DND-41 (cell line): ENCODE measurements at regions not wholly inside any gene's neighbourhood (a gene's known extent, or its start where the extent isn't known, plus 50 kb on each side); places are given as distances from the start of the nearest gene placed in this dataset.

Source experiments
- ATAC-seq: fragments of 200-7000 bp; cut with Tn5 transposase; 3 replicates; pipeline ENCODE4 v1.9.1; 2021; ENCODE audit warnings: low read depth; ENCODE audit not compliant: insufficient read depth
- DNase-seq: peaks from one replicate; pipeline ENCODE4 v3.0.0-alpha.2; 2020
- H2AFZ ChIP-seq: 2 replicates; pipeline ENCODE4 v1.6.0; 2012; ENCODE audit warnings: low read depth, low read length
- H3K27ac ChIP-seq: 2 replicates; pipeline ENCODE4 v1.5.1; 2012; ENCODE audit warnings: low read length, inconsistent platforms
- H3K27me3 ChIP-seq: fragments of 200-600 bp; sonication (generic); 2 replicates; pipeline ENCODE4 v1.6.0; 2012; ENCODE audit warnings: low read length, mild to moderate bottlenecking, inconsistent platforms; ENCODE audit not compliant: insufficient read depth, poor library complexity
- H3K36me3 ChIP-seq: 2 replicates; pipeline ENCODE4 v1.5.1; 2012; ENCODE audit warnings: low read length, inconsistent platforms; ENCODE audit not compliant: insufficient read depth
- H3K4me1 ChIP-seq: 2 replicates; pipeline ENCODE4 v1.5.1; 2012; ENCODE audit warnings: mild to moderate bottlenecking, low read length; ENCODE audit not compliant: insufficient read depth
- H3K4me2 ChIP-seq: 2 replicates; pipeline ENCODE4 v1.6.0; 2012; ENCODE audit warnings: mild to moderate bottlenecking, moderate library complexity, low read length, inconsistent platforms; ENCODE audit not compliant: insufficient read depth
- H3K4me3 ChIP-seq, 2 experiments: fragments of 200-600 bp in 1 of 2; shearing (Covaris generic) in 1 of 2; 2 replicates each; pipeline ENCODE4 v1.5.1; 2012 to 2016; ENCODE audit warnings: inconsistent platforms in 2 of 2, low read length in 2 of 2, mild to moderate bottlenecking in 2 of 2, low read depth in 1 of 2, moderate library complexity in 1 of 2
- H3K79me2 ChIP-seq: 2 replicates; pipeline ENCODE4 v1.6.0; 2012; ENCODE audit warnings: low read length, inconsistent platforms; ENCODE audit not compliant: insufficient read depth
- H3K9ac ChIP-seq: 2 replicates; pipeline ENCODE4 v1.6.0; 2012; ENCODE audit warnings: low read depth, mild to moderate bottlenecking, inconsistent platforms, low read length, moderate library complexity
- H3K9me3 ChIP-seq: 2 replicates; pipeline ENCODE4 v1.5.1; 2012; ENCODE audit warnings: low read length, moderate library complexity, mild to moderate bottlenecking, inconsistent platforms; ENCODE audit not compliant: insufficient read depth, severe bottlenecking
- H4K20me1 ChIP-seq: 2 replicates; pipeline ENCODE4 v1.6.0; 2012; ENCODE audit warnings: low read length; ENCODE audit not compliant: insufficient read depth
- EZH2 ChIP-seq: IDR thresholded peaks from 3 replicates; pipeline ENCODE4 v1.6.1; 2012; ENCODE audit warnings: borderline replicate concordance, low read depth, mild to moderate bottlenecking, moderate library complexity, low read length, inconsistent platforms; ENCODE audit not compliant: severe bottlenecking
- TF ChIP-seq, protein P1 (sequence below): IDR thresholded peaks from 2 replicates; pipeline ENCODE4 v1.5.1; 2012; ENCODE audit warnings: borderline replicate concordance, low read length, moderate library complexity, mild to moderate bottlenecking; ENCODE audit not compliant: poor library complexity, severe bottlenecking; ENCODE audit errors: extremely low read depth

GRCh38 chr13:63166345-63166744, 1750.7 kb upstream of the PCDH20 start:
- Histone ChIP-seq H3K27ac (no peak overlapping the region), H3K4me2 (no peak overlapping the region), H3K4me1 (no peaks in the 10 kb centered on the region), H3K36me3 (no peaks in the 10 kb centered on the region), H4K20me1 (no peaks in the 10 kb centered on the region), H2AFZ (no peak overlapping the region), H3K4me3 (no peak overlapping the region), H3K9ac (no peak overlapping the region), H3K9me3 (no peaks in the 10 kb centered on the region), H3K27me3 (no peaks in the 10 kb centered on the region), H3K79me2 (no peaks in the 10 kb centered on the region)
- no peak for ATAC-seq
- TF ChIP-seq EZH2, result no peak
- TF ChIP-seq, protein P1, sequence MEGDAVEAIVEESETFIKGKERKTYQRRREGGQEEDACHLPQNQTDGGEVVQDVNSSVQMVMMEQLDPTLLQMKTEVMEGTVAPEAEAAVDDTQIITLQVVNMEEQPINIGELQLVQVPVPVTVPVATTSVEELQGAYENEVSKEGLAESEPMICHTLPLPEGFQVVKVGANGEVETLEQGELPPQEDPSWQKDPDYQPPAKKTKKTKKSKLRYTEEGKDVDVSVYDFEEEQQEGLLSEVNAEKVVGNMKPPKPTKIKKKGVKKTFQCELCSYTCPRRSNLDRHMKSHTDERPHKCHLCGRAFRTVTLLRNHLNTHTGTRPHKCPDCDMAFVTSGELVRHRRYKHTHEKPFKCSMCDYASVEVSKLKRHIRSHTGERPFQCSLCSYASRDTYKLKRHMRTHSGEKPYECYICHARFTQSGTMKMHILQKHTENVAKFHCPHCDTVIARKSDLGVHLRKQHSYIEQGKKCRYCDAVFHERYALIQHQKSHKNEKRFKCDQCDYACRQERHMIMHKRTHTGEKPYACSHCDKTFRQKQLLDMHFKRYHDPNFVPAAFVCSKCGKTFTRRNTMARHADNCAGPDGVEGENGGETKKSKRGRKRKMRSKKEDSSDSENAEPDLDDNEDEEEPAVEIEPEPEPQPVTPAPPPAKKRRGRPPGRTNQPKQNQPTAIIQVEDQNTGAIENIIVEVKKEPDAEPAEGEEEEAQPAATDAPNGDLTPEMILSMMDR, result no peak
- no peak for DNase-seq

DNA sequence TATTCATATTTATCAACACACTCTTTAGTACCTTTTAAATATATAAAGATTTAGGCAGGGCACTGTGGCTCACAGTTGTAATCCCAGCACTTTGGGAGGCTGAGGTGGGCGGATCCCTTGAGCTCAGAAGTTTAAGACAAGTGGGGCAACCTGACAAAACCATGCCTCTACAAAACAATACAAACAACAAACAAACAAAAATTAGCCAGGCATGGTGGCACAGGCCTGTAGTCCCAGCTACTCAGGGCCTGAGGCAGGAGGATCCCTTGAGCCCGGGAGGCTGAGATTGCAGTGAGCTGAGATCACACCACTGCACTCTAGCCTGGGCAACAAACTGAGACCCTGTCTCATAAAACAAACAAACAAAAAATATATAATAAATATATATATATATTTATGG, 1748.3 kb upstream of the PCDH20 start:
- ATAC-seq, result no peak
- H4K20me1 ChIP-seq, result no peaks in the 10 kb centered on the region
- H2AFZ ChIP-seq, result no peak overlapping the region
- H3K4me2 ChIP-seq, result no peak overlapping the region
- no peak for DNase-seq
- H3K4me1 ChIP-seq, result no peaks in the 10 kb centered on the region
- H3K36me3 ChIP-seq, result no peaks in the 10 kb centered on the region
- no peaks in the 10 kb centered on the region for H3K79me2 ChIP-seq
- no peaks in the 10 kb centered on the region for H3K9me3 ChIP-seq
- no peak overlapping the region for H3K27ac ChIP-seq
- no peak overlapping the region for H3K9ac ChIP-seq
- H3K27me3 ChIP-seq, result no peaks in the 10 kb centered on the region
- no peak overlapping the region for H3K4me3 ChIP-seq
- TF ChIP-seq, protein P1, result no peak
- TF ChIP-seq EZH2, result no peak

GRCh38 chr13:63161219-63161618, 1745.6 kb upstream of the PCDH20 start:
- Histone ChIP-seq H3K27ac (no peak overlapping the region), H3K9me3 (no peaks in the 10 kb centered on the region), H3K4me2 (no peak overlapping the region), H2AFZ (no peak overlapping the region), H4K20me1 (no peaks in the 10 kb centered on the region), H3K9ac (no peak overlapping the region), H3K36me3 (no peaks in the 10 kb centered on the region), H3K4me1 (no peaks in the 10 kb centered on the region), H3K79me2 (no peaks in the 10 kb centered on the region), H3K27me3 (no peaks in the 10 kb centered on the region), H3K4me3 (no peak overlapping the region)
- TF ChIP-seq, protein P1, result no peak
- TF ChIP-seq EZH2, result no peak
- DNase-seq (no peak), ATAC-seq (no peak)

DNA sequence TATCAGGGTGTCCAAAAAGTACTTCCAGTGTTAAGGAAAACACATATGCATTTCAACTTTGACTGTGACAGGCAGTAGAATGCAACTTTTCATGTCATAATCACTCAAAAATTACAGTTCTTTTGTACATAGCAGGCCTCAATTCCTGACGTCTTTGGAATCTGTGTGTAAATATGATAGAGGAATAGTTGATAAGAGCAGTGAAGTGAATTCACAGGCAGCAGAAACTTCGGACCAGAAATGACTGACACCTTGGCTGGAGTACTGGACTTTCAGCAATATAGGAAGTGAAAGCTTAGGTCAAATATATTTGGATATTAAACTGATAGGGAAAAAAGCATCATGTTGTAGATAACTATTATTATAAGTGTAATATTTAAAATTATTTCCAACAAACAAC, 1741.2 kb upstream of the PCDH20 start:
- H3K79me2 ChIP-seq, result no peaks in the 10 kb centered on the region
- no peaks in the 10 kb centered on the region for H3K27me3 ChIP-seq
- TF ChIP-seq, protein P1, result no peak
- TF ChIP-seq EZH2, result no peak
- H3K4me1 ChIP-seq, result no peaks in the 10 kb centered on the region
- no peaks in the 10 kb centered on the region for H4K20me1 ChIP-seq
- H3K4me3 ChIP-seq, result no peak overlapping the region
- H3K4me2 ChIP-seq, result no peak overlapping the region
- no peaks in the 10 kb centered on the region for H3K36me3 ChIP-seq
- DNase-seq (no peak), ATAC-seq (no peak)
- no peak overlapping the region for H3K9ac ChIP-seq
- H3K27ac ChIP-seq, result no peak overlapping the region
- no peaks in the 10 kb centered on the region for H3K9me3 ChIP-seq
- H2AFZ ChIP-seq, result no peak overlapping the region; the same call in 1 of the 2 replicates
